ENCODE measurements at regions not wholly inside any gene's neighbourhood (a gene's known extent, or its start where the extent isn't known, plus 50 kb on each side); places are given as distances from the start of the nearest gene placed in this dataset.

DNA sequence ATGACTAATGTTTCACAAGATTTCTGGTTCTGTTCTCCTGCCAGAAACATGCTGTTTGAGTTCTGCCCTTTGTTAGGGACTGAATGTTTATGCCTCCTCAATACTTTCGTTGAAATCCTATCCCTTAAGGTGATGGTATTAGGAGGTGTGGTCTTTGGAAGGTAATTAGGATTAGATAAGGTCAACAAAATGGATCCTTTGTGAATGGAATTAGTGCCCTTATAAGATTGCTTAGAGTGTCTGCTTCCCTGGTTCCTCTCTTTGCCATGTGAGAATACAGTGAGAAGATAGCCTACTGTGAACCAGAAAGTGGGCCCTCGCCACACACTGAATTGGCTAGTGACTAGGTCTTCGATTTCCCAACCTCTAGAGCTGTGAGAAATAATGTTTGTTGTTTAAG, 621.4 kb upstream of the ALCAM start (continued):
- TF ChIP-seq, protein P1, sequence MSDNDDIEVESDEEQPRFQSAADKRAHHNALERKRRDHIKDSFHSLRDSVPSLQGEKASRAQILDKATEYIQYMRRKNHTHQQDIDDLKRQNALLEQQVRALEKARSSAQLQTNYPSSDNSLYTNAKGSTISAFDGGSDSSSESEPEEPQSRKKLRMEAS (IDR thresholded peaks at IDR 0.05), result no peak
- no peak for TF ChIP-seq HOXA7 (CRISPR knock-in tag; IDR thresholded peaks at IDR 0.05)

DNA sequence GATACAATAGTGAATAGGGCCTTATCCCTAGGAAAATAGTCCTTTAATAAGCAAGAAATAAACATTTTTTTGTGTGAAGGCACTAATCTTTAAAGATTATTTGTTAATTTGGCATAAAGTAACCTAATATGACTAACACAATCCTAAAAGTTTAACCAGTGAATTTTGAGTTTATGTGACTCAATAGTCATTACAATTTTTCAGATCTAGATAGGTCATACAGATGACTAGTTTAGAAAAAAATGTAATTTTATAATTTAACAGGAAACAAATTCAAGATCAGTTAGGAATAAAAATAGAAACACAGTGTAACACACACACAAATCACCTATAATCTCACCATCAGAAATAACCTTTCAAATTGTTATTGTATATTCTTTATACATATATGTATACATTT, 620.7 kb upstream of the ALCAM start:
- Histone ChIP-seq H3K4me3 (no peak overlapping the region), H3K4me2 (no peak overlapping the region), H3K4me1 (no peaks in the 10 kb centered on the region), H3K9me3 (no peaks in the 10 kb centered on the region), H3K27ac (no peak overlapping the region)
- no peak for ATAC-seq
- POLR2A ChIA-PET, result no interaction called here
- no peak for TF ChIP-seq RCOR1 (IDR thresholded peaks at IDR 0.05; ENCODE audit: low read depth, low read length)
- TF ChIP-seq RNF2 (IDR thresholded peaks at IDR 0.05; ENCODE audit: borderline replicate concordance, low read depth), result no peak
- no peak for TF ChIP-seq ZNF302 (CRISPR knock-in tag; IDR thresholded peaks at IDR 0.05)
- TF ChIP-seq FOSL2 (IDR thresholded peaks at IDR 0.05), result no peak
- TF ChIP-seq FOSL2 (CRISPR knock-in tag; IDR thresholded peaks at IDR 0.05), result no peak
- TF ChIP-seq EP300 (IDR thresholded peaks at IDR 0.05), result no peak
- TF ChIP-seq EHF (CRISPR knock-in tag; IDR thresholded peaks at IDR 0.05), result no peak
- no peak for TF ChIP-seq HOXA7 (CRISPR knock-in tag; IDR thresholded peaks at IDR 0.05)
- no peak for TF ChIP-seq RARB (CRISPR knock-in tag; IDR thresholded peaks at IDR 0.05)
- TF ChIP-seq, protein P2, sequence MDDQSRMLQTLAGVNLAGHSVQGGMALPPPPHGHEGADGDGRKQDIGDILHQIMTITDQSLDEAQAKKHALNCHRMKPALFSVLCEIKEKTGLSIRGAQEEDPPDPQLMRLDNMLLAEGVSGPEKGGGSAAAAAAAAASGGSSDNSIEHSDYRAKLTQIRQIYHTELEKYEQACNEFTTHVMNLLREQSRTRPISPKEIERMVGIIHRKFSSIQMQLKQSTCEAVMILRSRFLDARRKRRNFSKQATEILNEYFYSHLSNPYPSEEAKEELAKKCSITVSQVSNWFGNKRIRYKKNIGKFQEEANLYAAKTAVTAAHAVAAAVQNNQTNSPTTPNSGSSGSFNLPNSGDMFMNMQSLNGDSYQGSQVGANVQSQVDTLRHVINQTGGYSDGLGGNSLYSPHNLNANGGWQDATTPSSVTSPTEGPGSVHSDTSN (IDR thresholded peaks at IDR 0.05), result no peak
- no peak for TF ChIP-seq JUN (IDR thresholded peaks at IDR 0.05)
- no peak for TF ChIP-seq CBX2 (IDR thresholded peaks at IDR 0.05; ENCODE audit: borderline replicate concordance, low read depth)
- no peak for TF ChIP-seq CHD4 (IDR thresholded peaks at IDR 0.05; ENCODE audit: borderline replicate concordance)
- TF ChIP-seq CEBPB (IDR thresholded peaks at IDR 0.05), result no peak
- TF ChIP-seq CBX8 (IDR thresholded peaks at IDR 0.05), result no peak
- TF ChIP-seq, protein P3, sequence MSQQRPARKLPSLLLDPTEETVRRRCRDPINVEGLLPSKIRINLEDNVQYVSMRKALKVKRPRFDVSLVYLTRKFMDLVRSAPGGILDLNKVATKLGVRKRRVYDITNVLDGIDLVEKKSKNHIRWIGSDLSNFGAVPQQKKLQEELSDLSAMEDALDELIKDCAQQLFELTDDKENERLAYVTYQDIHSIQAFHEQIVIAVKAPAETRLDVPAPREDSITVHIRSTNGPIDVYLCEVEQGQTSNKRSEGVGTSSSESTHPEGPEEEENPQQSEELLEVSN (IDR thresholded peaks at IDR 0.05; ENCODE audit: borderline replicate concordance, low read depth), result no peak
- CTCF ChIA-PET, result no interaction called here
- no peak for FAIRE-seq
- DNase-seq (ENCODE audit: low read depth in 1 of 2, low spot score in 1 of 2), result no peak

DNA sequence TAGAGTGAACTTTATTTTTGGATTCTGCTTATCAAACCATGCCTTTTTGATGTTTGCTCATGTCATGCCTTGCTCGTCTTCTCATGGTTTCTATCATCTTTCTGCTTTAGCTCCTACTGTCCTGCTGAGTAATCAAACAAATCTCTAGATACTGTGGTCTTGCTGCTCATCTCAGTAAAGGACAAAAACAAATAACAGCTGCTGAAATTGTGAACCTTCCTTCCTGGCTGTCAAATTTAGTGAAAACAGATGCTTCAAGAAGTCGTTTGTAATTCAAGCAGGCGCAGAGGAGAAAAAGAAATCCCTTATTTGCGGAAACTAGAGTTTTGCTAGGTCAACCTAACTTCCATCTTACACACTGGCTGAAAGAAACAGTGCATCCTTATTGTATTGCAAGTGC, 616.1 kb upstream of the ALCAM start:
- no peak for DNase-seq (ENCODE audit: low read depth in 1 of 2, low spot score in 1 of 2)
- no peak overlapping the region for H3K4me3 ChIP-seq
- ATAC-seq, result no peak
- no peaks in the 10 kb centered on the region for H3K9me3 ChIP-seq
- FAIRE-seq, result no peak
- H3K27ac ChIP-seq, result no peak overlapping the region
- H3K4me1 ChIP-seq, result no peaks in the 10 kb centered on the region
- CTCF ChIA-PET, result no interaction called here
- POLR2A ChIA-PET, result no interaction called here
- WGBS (ENCODE audit: missing lambda C conversion rate), result 37% methylated on average over 4 of the region's 4 CpGs
- TF ChIP-seq CHD2 (IDR thresholded peaks at IDR 0.05; ENCODE audit: low read length, partially characterized antibody) (no peak), EHMT2 (IDR thresholded peaks at IDR 0.05; ENCODE audit: low read depth) (no peak), CBX8 (IDR thresholded peaks at IDR 0.05) (no peak)
- TF ChIP-seq, protein P2 (IDR thresholded peaks at IDR 0.05), result no peak
- TF ChIP-seq, protein P4, sequence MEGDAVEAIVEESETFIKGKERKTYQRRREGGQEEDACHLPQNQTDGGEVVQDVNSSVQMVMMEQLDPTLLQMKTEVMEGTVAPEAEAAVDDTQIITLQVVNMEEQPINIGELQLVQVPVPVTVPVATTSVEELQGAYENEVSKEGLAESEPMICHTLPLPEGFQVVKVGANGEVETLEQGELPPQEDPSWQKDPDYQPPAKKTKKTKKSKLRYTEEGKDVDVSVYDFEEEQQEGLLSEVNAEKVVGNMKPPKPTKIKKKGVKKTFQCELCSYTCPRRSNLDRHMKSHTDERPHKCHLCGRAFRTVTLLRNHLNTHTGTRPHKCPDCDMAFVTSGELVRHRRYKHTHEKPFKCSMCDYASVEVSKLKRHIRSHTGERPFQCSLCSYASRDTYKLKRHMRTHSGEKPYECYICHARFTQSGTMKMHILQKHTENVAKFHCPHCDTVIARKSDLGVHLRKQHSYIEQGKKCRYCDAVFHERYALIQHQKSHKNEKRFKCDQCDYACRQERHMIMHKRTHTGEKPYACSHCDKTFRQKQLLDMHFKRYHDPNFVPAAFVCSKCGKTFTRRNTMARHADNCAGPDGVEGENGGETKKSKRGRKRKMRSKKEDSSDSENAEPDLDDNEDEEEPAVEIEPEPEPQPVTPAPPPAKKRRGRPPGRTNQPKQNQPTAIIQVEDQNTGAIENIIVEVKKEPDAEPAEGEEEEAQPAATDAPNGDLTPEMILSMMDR (IDR thresholded peaks at IDR 0.05), result no peak
- no peak overlapping the region for H3K4me2 ChIP-seq

All from A549 (cell line).